ENCODE measurements at regions not wholly inside any gene's neighbourhood (a gene's known extent, or its start where the extent isn't known, plus 50 kb on each side); places are given as distances from the start of the nearest gene placed in this dataset.

- TF ChIP-seq SP1 (CRISPR knock-in tag; conservative IDR thresholded peaks at IDR 0.05) (no peak), ZMAT4 (CRISPR knock-in tag; IDR thresholded peaks at IDR 0.05) (no peak), CTCF (IDR thresholded peaks at IDR 0.05) (no peak), KAT7 (CRISPR knock-in tag; IDR thresholded peaks at IDR 0.05; ENCODE audit: borderline replicate concordance) (no peak), MLX (CRISPR knock-in tag; IDR thresholded peaks at IDR 0.05) (no peak), JUN (CRISPR knock-in tag; IDR thresholded peaks at IDR 0.05) (no peak), ZNF219 (CRISPR knock-in tag; IDR thresholded peaks at IDR 0.05; ENCODE audit: borderline replicate concordance) (no peak), FOXJ3 (CRISPR knock-in tag; IDR thresholded peaks at IDR 0.05; ENCODE audit: borderline replicate concordance) (no peak), ZNF416 (CRISPR knock-in tag; IDR thresholded peaks at IDR 0.05) (no peak), ZNF317 (CRISPR knock-in tag; IDR thresholded peaks at IDR 0.05; ENCODE audit: borderline replicate concordance, low read depth) (no peak), ZBTB21 (CRISPR knock-in tag; IDR thresholded peaks at IDR 0.05; ENCODE audit: borderline replicate concordance) (no peak), MXD4 (CRISPR knock-in tag; IDR thresholded peaks at IDR 0.05; ENCODE audit: borderline replicate concordance) (no peak)
These were observed 129.8 kb upstream of the FAM20C start for GRCh38 chr7:62361-63116.
